DMS114 treated with DMSO at 0.1 percent for 48 hours (cell line): ENCODE measurements at regions not wholly inside any gene's neighbourhood (a gene's known extent, or its start where the extent isn't known, plus 50 kb on each side); places are given as distances from the start of the nearest gene placed in this dataset.

ENCODE experiments used
- DNase-seq: peaks from one replicate; lab custom pipeline; 2025; ENCODE audit not compliant: unreplicated experiment; lab: John Stamatoyannopoulos, UW

DNA sequence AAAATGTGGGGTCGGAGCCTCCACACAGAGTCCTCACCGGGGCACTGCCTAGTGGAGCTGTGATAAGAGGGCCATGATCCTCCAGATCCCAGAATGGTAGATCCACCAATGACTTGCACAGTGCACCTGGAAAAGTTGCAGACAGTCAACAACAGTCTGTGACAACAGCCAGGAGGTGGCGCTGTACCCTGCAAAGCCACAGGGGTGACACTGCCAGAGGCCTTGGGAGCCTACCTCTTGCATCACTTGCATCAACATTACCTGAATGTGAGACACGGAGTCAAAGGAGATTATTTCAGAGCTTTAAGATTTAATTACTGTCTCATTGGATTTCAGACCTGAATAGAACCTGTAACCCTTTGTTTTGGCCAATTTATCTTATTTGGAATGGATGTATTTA is 614.1 kb upstream of the CDH9 start:
- no peak for DNase-seq

DNA sequence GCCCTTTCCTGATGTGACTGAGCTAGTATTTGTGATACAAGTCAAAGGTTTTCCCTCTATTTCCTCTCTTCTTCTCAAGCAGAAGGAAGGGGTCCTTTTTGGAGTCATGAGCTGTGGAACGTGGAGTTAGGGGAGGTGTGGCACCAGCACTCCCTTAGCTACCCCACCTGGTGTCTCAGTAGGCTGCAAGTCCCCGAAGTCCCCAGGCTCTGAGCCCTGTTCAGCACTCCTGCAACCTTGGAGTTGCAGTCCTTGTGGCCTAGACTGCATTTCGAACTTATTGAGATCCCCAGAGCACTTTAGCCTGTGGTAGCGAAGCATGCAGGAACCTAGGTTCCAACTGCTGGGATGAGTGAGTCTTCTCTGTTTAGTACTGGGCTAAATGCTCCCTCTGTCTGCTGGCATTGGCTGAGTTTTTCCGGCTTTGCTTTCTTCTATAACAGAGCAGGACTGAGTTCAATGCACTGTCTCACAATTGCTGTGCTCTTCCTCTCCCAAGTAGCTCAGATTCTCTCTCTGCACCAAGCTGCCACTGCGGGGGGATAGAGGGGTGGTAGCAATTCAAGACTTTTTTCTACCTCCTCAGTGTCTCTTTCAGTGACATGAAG is 600.7 kb upstream of the CDH9 start:
- DNase-seq = no peak

DNA sequence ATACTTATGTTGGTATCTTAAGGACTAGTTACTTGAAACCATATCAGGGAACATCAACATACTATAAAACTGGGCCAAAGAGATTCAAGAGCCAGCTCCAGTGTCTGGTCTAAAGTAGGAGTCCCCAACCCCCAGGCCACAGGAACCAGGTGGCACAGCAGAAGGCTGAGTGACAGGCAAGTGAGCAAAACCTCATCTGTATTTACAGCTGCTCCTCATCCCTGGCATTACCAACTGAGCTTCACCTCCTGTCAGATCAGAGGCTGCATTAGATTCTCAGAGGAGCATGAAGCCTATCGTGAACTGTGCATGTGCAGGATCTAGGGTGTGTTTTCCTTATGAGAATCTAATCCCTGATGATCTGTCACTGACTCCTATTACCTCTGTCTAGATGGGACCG is 581.6 kb upstream of the CDH9 start:
- DNase-seq = no peak

DNA sequence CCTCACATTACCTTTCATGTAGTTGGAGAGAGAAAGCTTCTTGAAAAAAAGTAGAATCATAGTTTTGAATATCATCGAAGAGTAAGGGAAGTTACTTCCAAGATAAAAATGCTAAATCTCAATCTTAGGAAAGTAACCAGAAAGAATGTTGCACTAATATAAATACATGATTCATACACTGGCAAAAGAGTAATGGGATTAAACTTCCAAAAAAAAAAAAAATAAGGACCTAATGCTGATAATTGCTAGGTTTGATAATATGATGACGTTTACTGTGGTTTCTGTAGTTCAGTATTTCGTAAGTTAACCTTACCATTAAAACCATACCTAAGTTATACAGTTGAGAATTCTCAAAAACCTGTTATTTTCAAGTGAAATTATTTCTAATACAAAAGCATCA is 573.8 kb upstream of the CDH9 start:
- DNase-seq = no peak

DNA sequence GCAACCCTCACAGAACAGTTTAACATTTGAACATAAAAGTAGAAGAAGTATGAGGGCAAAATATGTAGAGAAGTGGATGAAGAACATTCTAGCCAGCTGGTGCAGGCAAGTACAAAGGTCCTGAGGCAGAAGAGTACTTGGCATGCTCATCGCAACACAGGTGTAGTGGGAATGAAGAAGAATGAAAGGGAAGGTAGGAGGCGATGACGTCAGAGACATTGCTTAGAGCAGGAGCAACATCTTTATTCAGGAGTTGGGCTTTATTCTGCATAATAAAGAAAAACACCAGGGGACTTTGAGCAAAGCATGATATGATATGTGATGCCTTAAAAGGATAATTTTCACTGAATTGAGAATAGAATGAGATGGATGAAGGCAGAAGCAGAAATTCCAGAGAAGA is 570.6 kb upstream of the CDH9 start:
- DNase-seq = no peak

DNA sequence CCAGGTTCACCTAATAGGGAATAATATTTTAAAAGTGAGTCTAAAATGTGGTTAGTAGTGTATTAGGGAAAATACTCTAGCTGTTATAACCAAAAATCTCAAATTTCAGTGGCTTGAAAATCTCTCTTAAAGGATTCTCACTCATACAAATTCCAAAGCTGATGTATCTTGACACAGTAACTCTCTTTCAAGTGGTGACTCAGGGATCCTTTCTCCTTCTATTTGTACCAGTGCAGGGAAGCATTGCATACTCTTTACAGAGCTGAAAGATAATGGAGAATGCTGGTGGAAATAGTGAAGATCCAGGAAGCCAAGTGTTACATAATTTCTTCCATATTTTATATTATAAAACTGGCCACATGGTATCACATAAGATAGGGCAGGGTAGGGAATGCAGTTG is 560.2 kb upstream of the CDH9 start:
- DNase-seq = no peak

DNA sequence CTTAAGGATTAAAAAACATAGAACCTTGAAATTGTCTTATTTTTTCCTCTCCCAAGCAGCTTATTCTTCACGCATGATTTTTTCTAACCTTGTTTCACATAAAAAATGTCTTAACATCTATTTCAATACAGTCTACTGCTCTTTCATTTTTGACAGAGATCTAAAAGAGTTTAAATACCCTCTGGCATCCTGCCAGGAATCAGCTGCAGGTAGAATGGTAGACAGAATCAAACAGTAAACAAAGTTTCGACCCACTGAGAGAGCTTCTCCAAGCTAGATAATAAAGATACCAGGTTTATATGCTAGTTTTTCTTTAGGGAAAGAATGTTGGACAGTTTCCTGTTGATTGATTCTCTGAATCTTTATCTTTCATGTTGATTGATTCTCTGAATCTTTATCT is 555.8 kb upstream of the CDH9 start:
- no peak for DNase-seq

DNA sequence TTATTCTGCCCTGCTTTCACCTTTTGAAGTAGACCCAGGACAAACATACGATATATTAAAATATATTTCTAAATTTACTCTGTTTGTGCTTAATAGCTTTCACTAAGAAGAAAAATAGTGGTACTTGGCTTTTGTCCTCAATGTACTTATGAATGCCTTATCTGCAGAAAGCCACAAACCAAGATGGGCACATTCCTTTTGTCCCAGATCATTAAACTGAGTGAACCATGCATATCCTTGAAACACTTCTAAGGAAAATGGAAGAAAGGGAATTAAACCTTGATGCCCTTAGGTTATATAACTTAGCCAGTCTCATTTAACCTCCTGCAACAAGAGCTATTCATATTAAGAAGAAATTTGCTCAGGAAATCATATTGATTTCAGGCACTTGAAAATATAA is 553.8 kb upstream of the CDH9 start:
- DNase-seq = no peak

DNA sequence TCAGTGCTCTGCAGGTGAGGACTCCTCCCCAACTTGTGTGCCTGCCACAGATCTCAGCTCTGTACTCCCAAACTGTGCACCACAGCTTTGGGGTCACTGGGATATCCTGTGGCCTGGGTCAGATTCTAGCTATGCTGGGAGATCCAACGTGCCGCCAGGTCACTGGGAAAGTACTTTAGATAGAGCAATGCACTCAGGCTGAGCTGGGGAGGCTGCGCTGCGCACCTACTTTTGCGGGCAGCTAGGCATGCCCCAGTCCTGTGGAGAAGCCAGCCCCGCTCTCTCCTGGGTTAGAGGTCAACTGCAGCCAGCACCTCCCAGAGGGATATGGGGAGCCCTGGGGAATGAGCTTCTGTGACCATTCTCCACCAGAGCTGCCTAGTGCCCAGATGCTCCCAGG is 552.1 kb upstream of the CDH9 start:
- DNase-seq = no peak

DNA sequence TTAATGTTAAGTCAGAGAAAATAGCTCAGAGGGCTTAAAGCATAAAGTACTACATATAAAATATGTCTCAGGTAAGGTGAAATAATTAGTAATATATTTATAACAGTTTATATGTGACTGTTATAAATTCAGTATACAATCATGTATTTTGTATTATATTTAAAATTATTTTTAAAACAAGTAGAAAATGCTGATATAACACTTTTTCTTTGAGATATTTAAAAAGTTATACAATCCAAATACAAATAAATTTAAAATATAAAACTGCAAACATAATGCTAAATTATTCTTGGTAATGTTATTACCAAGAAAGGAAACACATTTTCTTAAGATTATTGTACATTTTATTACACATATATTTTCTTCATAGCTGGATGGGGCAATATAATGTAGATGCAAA is 539.9 kb upstream of the CDH9 start:
- DNase-seq = no peak

DNA sequence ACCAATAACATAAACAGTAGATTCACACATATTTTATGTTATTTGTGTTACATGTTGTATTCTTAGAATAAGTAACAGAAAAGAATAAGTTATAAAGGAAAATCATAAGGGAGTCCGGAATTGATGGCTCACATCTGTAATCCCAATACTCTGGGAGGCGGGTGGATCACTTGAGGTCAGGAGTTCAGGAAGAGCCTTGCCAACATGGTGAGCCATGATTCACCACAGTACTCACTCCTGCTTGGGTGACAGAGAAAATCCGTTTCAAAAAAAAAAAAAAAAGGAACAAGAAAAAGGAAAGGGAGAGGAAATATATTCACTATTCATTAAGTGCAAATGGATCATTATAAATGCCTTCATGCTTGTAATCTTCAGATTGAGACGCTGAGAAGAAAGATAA is 533.3 kb upstream of the CDH9 start:
- no peak for DNase-seq

DNA sequence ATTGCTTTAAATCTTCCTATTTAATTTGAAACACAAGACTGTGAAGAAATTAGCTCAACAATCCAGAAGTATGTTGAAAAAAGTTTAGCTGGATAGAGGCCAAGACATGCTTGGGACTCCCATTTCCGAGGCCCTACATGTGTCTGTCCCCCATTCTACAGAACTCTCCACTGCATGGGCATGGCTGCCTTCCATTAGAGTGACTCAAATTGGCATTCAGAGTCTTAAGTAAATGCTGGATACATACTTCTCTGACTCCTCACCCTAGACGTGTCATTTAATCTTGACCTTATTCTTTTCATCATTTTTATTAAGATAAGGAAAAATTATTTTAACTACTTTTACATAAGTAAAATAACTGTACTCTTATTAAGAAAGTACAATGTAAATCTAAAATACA is 530.4 kb upstream of the CDH9 start:
- no peak for DNase-seq

DNA sequence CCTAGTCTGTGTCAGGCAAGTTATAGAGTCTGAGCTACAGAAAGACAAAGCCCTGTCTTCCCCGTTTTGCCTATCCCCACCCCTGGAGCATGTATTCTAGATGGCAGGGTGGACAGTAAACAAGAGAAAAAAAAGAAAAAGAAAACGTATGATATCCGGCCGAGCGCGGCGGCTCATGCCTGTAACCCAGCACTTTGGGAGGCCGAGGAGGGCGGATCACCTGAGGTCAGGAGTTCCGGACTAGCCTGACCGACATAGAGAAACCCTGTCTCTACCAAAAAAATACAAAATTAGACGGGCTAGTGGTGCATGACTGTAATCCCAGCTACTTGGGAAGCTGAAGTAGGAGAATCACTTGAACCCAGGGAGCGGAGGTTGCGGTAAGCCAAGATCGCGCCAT is 523.0 kb upstream of the CDH9 start:
- DNase-seq = no peak

DNA sequence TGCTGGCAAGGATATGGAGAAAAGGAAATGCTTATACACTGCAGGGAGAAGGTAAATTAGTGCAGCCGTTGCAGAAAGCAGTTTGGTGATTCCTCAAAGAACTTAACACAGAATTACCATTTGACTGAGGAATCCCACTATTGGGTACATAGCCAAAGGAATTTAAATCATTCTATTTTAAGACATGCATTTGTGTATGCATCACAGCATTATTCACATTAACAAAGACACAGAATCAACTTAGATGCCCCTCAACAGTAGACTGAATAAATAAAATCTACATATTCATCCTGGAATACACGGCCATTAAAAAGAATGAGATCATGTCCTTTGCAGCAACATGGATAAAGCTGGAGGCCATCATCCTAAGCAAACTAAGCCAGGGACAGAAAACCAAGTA is 510.1 kb upstream of the CDH9 start:
- DNase-seq = no peak

DNA sequence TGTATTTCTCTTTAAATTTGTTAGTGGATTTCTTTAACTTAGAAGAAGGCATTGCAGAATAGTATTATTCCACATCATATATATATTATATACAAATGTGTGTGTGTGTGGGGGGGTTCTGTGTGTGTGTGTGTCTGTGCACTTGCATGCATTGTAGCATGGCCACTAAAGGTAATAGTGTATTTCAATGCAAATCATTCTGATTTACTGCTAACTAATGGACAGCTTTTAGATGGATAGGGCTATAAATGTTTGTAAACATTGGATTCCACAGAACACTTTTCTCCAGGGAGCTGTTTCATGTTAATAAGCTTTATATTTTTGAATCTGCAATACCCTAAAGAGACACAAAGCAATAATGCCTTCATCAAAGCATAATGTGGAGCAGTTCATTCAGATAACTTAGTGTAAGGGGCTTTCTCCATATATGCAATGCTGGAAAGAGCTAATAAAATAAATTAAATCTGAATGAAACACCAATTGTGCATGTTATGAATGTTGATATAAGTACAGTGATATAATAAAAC is 496.7 kb upstream of the CDH9 start:
- DNase-seq = no peak

DNA sequence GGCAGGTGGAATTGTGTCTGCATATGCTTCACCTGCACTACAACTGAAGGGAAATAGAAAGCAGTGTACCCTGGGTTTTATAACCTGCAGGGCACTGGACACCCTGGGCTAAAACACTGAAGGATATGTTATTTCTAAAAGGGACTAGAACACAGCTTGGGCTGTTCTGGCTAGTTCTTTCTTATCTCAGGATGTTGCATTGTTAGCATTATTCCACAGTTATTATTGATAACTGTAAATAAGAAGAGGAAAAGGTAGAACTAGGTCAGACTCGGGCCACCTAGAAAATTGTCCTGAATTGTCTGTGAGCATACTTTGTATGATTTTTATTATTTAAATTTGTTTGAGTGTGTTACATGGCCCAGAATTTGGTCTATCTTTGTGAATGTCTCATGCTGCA is 493.9 kb upstream of the CDH9 start:
- no peak for DNase-seq

DNA sequence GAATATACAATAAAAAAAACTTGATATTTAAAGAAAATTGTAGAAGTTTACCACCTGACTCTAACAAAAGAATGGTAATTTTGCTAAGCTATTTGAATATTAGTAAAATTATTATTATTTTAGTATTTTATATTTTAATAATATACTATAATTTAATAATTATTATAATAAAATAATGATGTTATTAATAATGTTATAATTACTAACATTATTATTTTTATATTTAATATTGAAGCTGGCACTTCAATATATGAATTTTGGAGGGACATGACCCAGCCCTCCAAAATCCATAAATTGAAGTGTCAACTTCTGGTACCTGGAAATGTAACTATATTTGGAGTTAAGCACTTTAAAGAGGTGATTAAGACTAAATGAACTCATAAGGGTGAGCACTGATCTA is 486.1 kb upstream of the CDH9 start:
- DNase-seq = no peak

DNA sequence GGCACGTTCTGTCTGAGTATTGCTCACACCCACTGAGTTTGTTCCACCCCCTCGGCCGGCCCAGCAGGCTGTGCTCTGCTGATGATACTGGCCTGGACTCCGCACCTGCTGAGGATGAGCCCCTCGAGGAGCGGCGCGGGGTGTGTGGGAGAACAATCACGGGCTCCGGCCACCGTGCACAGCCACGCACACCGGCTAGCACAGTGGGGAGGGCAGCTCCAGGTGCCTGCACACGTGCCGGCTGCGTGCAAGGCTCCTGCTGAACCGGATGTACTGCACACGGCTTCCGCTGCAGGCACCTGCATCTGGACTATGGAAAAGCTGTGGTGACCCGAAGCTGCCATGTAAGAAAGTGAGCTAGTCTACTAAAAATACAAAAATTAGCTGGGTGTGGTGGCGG is 485.2 kb upstream of the CDH9 start:
- no peak for DNase-seq

DNA sequence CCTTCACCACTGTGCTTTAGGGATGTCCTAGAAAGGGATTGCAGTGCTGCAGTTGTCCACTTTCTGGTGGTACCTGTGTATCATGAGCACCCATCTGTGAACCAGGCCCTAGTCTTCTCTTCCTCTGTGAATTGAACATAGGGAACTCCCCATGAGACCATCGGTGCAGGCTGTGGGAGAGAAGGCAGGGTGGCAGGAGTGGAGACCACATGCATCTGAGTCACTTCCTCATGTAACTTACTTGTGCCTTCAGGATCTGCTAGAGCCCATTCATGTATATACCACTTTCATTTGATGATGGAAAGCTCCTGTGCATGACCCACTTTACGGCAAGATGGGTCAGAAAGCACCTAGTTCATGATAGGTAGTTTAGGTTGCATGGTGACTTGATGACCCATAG is 478.1 kb upstream of the CDH9 start:
- DNase-seq = no peak

DNA sequence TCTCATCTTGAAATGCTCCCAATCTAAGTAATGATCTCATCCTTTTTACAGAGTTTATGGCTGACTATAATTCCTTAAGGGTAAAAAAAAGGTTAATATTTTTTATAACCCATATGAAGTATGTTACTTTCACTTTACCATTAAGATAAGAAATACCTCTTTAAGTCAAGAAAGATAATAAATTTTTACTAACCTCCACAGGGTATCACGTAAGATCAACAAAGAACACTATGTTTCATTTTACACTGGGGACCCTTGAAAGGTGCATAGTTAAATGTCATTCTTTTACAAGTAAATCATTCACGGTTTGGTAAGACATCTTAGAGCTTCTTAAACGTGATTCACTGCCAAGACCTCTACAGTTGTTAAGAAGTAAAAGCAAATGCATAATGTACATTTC is 472.7 kb upstream of the CDH9 start:
- DNase-seq = no peak

DNA sequence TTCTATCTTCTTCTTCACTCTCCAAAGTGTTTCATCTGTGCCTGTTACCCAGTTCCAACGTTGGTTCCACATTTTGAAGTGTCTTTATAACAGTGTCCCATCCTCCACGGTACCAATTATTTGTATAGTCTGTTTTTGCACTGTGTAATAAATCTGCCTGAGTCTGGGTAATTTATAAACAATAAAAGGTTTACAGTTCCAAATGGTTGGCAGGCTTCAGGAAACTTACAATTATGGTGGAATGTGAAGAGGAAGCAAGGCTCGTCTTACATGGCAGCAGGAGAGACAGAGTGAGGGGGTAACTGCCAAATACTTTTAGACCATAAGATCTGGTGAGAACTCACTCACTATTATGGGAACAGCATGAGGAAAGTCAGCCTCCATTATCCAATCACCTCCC is 465.4 kb upstream of the CDH9 start:
- DNase-seq = no peak

DNA sequence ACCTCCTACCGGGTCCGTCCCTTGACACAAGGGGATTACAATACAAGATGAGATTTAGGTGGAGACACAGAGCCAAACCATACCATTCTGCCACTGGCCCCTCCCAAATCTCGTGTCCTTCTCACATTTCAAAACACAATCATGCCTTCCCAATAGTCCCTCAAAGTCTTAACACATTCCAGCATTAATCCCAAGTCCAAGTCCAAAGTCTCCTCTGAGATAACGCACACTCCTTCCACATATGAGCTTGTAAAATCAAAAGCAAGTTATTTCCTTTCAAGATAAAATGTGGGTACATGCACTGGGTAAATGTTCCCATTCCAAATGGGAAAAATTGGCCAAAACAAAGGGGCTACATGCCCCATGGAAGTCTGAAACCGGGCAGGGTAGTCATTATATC is 463.9 kb upstream of the CDH9 start:
- DNase-seq = no peak

DNA sequence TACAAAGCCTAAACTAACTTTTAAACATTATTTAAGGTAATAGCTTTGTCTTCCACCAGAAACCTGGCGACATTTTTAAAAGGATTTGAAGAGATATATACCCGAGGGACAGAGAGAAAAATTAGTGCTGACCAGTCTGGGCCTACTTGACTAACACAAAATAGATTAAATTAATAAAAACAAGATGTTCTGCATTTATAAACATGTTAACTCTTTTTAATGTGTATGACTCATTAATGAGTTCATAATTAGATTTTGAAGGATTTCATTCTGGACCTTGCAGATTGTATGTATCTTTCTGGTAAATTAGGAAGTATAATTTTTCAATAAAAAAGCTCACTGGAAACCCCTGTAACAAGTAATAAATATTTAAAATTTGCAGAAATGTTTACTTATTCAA is 459.1 kb upstream of the CDH9 start:
- no peak for DNase-seq

DNA sequence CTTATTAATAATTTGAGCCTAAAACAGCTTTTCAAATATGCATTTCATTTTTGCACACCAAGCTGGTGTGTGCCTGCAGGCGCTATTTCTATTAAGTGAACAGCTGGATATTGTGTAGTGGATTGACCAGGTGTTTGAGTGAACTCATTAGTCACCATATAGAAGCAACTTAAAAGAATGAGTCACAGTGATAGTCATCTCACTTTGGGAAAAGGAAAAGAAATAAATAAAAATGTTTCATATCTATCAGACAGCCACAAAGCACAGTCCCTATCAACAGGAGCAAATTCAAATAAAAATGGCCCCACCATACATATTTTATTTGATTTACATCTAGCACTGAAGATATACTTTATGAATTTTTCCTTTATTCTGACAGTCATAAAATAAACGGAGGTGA is 456.5 kb upstream of the CDH9 start:
- DNase-seq = no peak
